Breast epithelium (tissue), 4 donors: ENCODE measurements at regions not wholly inside any gene's neighbourhood (a gene's known extent, or its start where the extent isn't known, plus 50 kb on each side); places are given as distances from the start of the nearest gene placed in this dataset.

Source experiments
- DNase-seq, 2 donors: peaks; one replicate each; pipeline ENCODE4 v3.0.0-alpha.2; 2019; ENCODE audit warnings: low spot score in 2 of 2
- H3K27ac ChIP-seq, 2 donors: fragments of 200-600 bp; sonication (generic) in 1 of 2; one replicate each; pipeline ENCODE4 v1.5.1; 2016 to 2019; ENCODE audit warnings: mild to moderate bottlenecking in 1 of 2
- H3K27me3 ChIP-seq, 2 donors: fragments of 200-600 bp; sonication (generic) in 1 of 2; one replicate each; pipeline versions ENCODE4 v1.5.1 to v1.6.0; 2017 to 2019; ENCODE audit warnings: control low read depth in 1 of 2, mild to moderate bottlenecking in 1 of 2
- H3K36me3 ChIP-seq: fragments of 200-600 bp; one replicate; pipeline ENCODE4 v1.5.1; 2019
- H3K4me1 ChIP-seq, 2 donors: fragments of 200-600 bp; sonication (generic); one replicate each; pipeline ENCODE4 v1.5.1; 2016 to 2019; ENCODE audit warnings: control low read depth in 1 of 2
- H3K4me3 ChIP-seq, 3 donors: fragments of 200-600 bp; sonication (generic); 1 replicate in 2 of 3; 2 replicates in 1 of 3; pipeline ENCODE4 v1.5.1; 2016 to 2019; ENCODE audit warnings: mild to moderate bottlenecking in 3 of 3, moderate library complexity in 2 of 3
- H3K9me3 ChIP-seq, 2 donors: fragments of 200-600 bp; sonication (generic) in 1 of 2; one replicate each; pipeline ENCODE4 v1.5.1; 2016 to 2019; ENCODE audit warnings: control low read depth in 1 of 2
- CTCF ChIP-seq, 3 donors: fragments of 450-650 bp; IDR thresholded peaks; one replicate each; pipeline ENCODE4 v1.5.1; 2016 to 2017; ENCODE audit warnings: antibody characterized with exemption in 3 of 3, mild to moderate bottlenecking in 3 of 3, moderate library complexity in 3 of 3
- POLR2A ChIP-seq: fragments of 450-650 bp; IDR thresholded peaks from one replicate; pipeline ENCODE4 v1.6.1; 2016; ENCODE audit warnings: antibody characterized with exemption, mild to moderate bottlenecking, moderate library complexity
- POLR2AphosphoS5 ChIP-seq, 3 donors: sonication (generic); formaldehyde crosslinking; IDR thresholded peaks; one replicate each; pipeline ENCODE4 v1.6.1; 2017; ENCODE audit warnings: antibody characterized with exemption in 3 of 3
- intact Hi-C: fragments of 100-400 bp; cut with DNase I; formaldehyde crosslinking; loops from one replicate; pipeline ENCODE4 v1.15.1; 2023; ENCODE audit warnings: low total_unique reads

GRCh38 chr9:28034242-28034641 lies 461.0 kb upstream of the C9orf72 start:
- intact Hi-C loops: no loop called here
- DNase-seq: no peak
- no peaks in the 10 kb centered on the region for H3K36me3 ChIP-seq
- TF ChIP-seq POLR2A (no peak), POLR2AphosphoS5 (IDR thresholded peaks at IDR 0.05) (no peak), CTCF (IDR thresholded peaks at IDR 0.05) (no peak)
- no peaks in the 10 kb centered on the region for H3K9me3 ChIP-seq
- no peak overlapping the region for H3K27ac ChIP-seq
- no peak overlapping the region for H3K4me3 ChIP-seq
- no peaks in the 10 kb centered on the region for H3K27me3 ChIP-seq
- no peaks in the 10 kb centered on the region for H3K4me1 ChIP-seq

GRCh38 chr9:28037968-28038367 lies 464.7 kb upstream of the C9orf72 start:
- Histone ChIP-seq H3K4me3 (no peak overlapping the region), H3K4me1 (no peaks in the 10 kb centered on the region), H3K36me3 (no peaks in the 10 kb centered on the region), H3K27me3 (no peaks in the 10 kb centered on the region), H3K9me3 (no peaks in the 10 kb centered on the region), H3K27ac (no peak overlapping the region)
- no peak for TF ChIP-seq POLR2A
- no peak for TF ChIP-seq POLR2AphosphoS5 (IDR thresholded peaks at IDR 0.05)
- TF ChIP-seq CTCF (IDR thresholded peaks at IDR 0.05): no peak
- no peak for DNase-seq
- intact Hi-C loops: no loop called here

GRCh38 chr9:28045051-28045450 lies 471.8 kb upstream of the C9orf72 start:
- H3K4me1 ChIP-seq: no peaks in the 10 kb centered on the region
- no peak for DNase-seq
- intact Hi-C loops: no loop called here
- no peak overlapping the region for H3K27ac ChIP-seq
- H3K36me3 ChIP-seq: no peaks in the 10 kb centered on the region
- no peak overlapping the region for H3K4me3 ChIP-seq
- no peaks in the 10 kb centered on the region for H3K27me3 ChIP-seq
- H3K9me3 ChIP-seq: no peaks in the 10 kb centered on the region
- TF ChIP-seq POLR2AphosphoS5 (IDR thresholded peaks at IDR 0.05) (no peak), POLR2A (no peak), CTCF (IDR thresholded peaks at IDR 0.05) (no peak)

- TF ChIP-seq POLR2A (no peak), POLR2AphosphoS5 (IDR thresholded peaks at IDR 0.05) (no peak), CTCF (IDR thresholded peaks at IDR 0.05) (no peak)
- DNase-seq: no peak
- H3K36me3 ChIP-seq: no peaks in the 10 kb centered on the region
- H3K27ac ChIP-seq: no peak overlapping the region
- H3K4me1 ChIP-seq: no peaks in the 10 kb centered on the region
- H3K27me3 ChIP-seq: no peaks in the 10 kb centered on the region
- intact Hi-C loops: loop anchor here (5.0 kb wide), 1 partner anchor 918 kb away; no protein-coding TSS in a partner anchor
- H3K9me3 ChIP-seq: no peaks in the 10 kb centered on the region
- no peak overlapping the region for H3K4me3 ChIP-seq
Measured at GRCh38 chr9:28050046-28050445, 476.8 kb upstream of the C9orf72 start.

- no peaks in the 10 kb centered on the region for H3K4me1 ChIP-seq
- no peaks in the 10 kb centered on the region for H3K9me3 ChIP-seq
- H3K27ac ChIP-seq: no peak overlapping the region
- no peak overlapping the region for H3K4me3 ChIP-seq
- H3K27me3 ChIP-seq: no peaks in the 10 kb centered on the region
- intact Hi-C loops: loop anchor here (5.0 kb wide), 1 partner anchor 919 kb away; no protein-coding TSS in a partner anchor
- no peak for TF ChIP-seq POLR2A
- TF ChIP-seq CTCF (IDR thresholded peaks at IDR 0.05): no peak
- no peak for TF ChIP-seq POLR2AphosphoS5 (IDR thresholded peaks at IDR 0.05)
- DNase-seq: no peak
- H3K36me3 ChIP-seq: no peaks in the 10 kb centered on the region
Measured at GRCh38 chr9:28050941-28051340, 477.7 kb upstream of the C9orf72 start.
